ENCODE measurements at regions not wholly inside any gene's neighbourhood (a gene's known extent, or its start where the extent isn't known, plus 50 kb on each side); places are given as distances from the start of the nearest gene placed in this dataset.

GRCh38 chr18:51453594-51453993, 256.1 kb upstream of the MEX3C start:
- TF ChIP-seq CTCF (IDR thresholded peaks at IDR 0.05; ENCODE audit: low read depth, low read length, poor library complexity, severe bottlenecking) (no peak), EZH2phosphoT487 (IDR thresholded peaks at IDR 0.05; ENCODE audit: borderline replicate concordance, low read length) (no peak)

Data from DOHH2 (cell line).